GM23338 (cell line): ENCODE measurements at regions not wholly inside any gene's neighbourhood (a gene's known extent, or its start where the extent isn't known, plus 50 kb on each side); places are given as distances from the start of the nearest gene placed in this dataset.

Experiments used
- ATAC-seq: fragments of 200-7000 bp; cut with Tn5 transposase; 3 replicates; pipeline ENCODE4 v1.9.1; 2020
- DNase-seq: peaks from one replicate; pipeline ENCODE4 v3.0.0-alpha.2; 2015; ENCODE audit warnings: low spot score
- H2AFZ ChIP-seq: fragments of 200-600 bp; sonication (generic); 2 replicates; pipeline ENCODE4 v1.8.0; 2016; ENCODE audit warnings: antibody characterized with exemption, mild to moderate bottlenecking, moderate library complexity
- H3F3A ChIP-seq: fragments of 200-600 bp; sonication (generic); replicated peaks from 2 replicates; pipeline ENCODE4 v1.8.0; 2017; ENCODE audit warnings: antibody characterized with exemption, mixed run types, low read depth
- H3K27ac ChIP-seq: fragments of 200-600 bp; sonication (generic); 2 replicates; pipeline ENCODE4 v1.6.1; 2016; ENCODE audit warnings: low read depth
- H3K27me3 ChIP-seq: fragments of 200-600 bp; sonication (generic); 2 replicates; pipeline ENCODE4 v1.8.0; 2016; ENCODE audit warnings: mild to moderate bottlenecking, mixed run types, moderate library complexity; ENCODE audit not compliant: insufficient read depth
- H3K36me3 ChIP-seq: fragments of 200-600 bp; sonication (generic); 2 replicates; pipeline ENCODE4 v1.8.0; 2016; ENCODE audit warnings: mild to moderate bottlenecking; ENCODE audit not compliant: insufficient read depth
- H3K4me1 ChIP-seq: fragments of 200-600 bp; sonication (generic); 2 replicates; pipeline ENCODE4 v1.8.0; 2016; ENCODE audit warnings: mild to moderate bottlenecking, moderate library complexity; ENCODE audit not compliant: insufficient read depth
- H3K4me2 ChIP-seq: fragments of 200-600 bp; sonication (generic); 2 replicates; pipeline ENCODE4 v1.7.1; 2017; ENCODE audit warnings: mixed run types
- H3K4me3 ChIP-seq: fragments of 200-600 bp; sonication (generic); 2 replicates; pipeline ENCODE4 v1.6.1; 2016; ENCODE audit warnings: mixed run types
- H3K79me2 ChIP-seq: fragments of 200-600 bp; sonication (generic); replicated peaks from 2 replicates; pipeline ENCODE4 v1.8.0; 2017; ENCODE audit warnings: mild to moderate bottlenecking; ENCODE audit not compliant: insufficient read depth
- H3K9me2 ChIP-seq: fragments of 200-600 bp; sonication (generic); 2 replicates; pipeline ENCODE4 v1.8.0; 2017; ENCODE audit not compliant: insufficient read depth
- H4K20me1 ChIP-seq: fragments of 200-600 bp; sonication (generic); replicated peaks from 2 replicates; pipeline ENCODE4 v1.8.0; 2017; ENCODE audit warnings: mild to moderate bottlenecking; ENCODE audit not compliant: insufficient read depth
- H3K27ac Mint-ChIP-seq: 2 replicates; pipeline ENCODE4 v1.8.0; 2020; ENCODE audit warnings: inconsistent platforms, mild to moderate bottlenecking, moderate library complexity, mixed read lengths
- H3K27me3 Mint-ChIP-seq: 3 replicates; pipeline ENCODE4 v1.8.0; 2022; ENCODE audit warnings: low read depth, mild to moderate bottlenecking, moderate library complexity, mixed read lengths, inconsistent platforms; ENCODE audit not compliant: insufficient read depth, poor library complexity
- H3K36me3 Mint-ChIP-seq: 3 replicates; pipeline ENCODE4 v1.8.0; 2021; ENCODE audit warnings: low read depth, mild to moderate bottlenecking, inconsistent platforms, moderate library complexity, mixed read lengths
- H3K4me1 Mint-ChIP-seq: 3 replicates; pipeline ENCODE4 v1.8.0; 2020; ENCODE audit warnings: mild to moderate bottlenecking, inconsistent platforms, mixed read lengths
- H3K4me3 Mint-ChIP-seq: 3 replicates; pipeline ENCODE4 v1.8.0; 2021; ENCODE audit warnings: moderate library complexity, mild to moderate bottlenecking, inconsistent platforms, mixed read lengths
- H3K9me3 Mint-ChIP-seq: 3 replicates; pipeline ENCODE4 v1.8.0; 2020; ENCODE audit warnings: moderate library complexity, mild to moderate bottlenecking, inconsistent platforms, mixed read lengths
- CREB1 ChIP-seq: fragments of 250-450 bp; sonication (Bioruptor Pico); IDR thresholded peaks from 2 replicates; pipeline ENCODE4 v1.5.0; 2020; ENCODE audit warnings: low read depth, mild to moderate bottlenecking, moderate library complexity
- EZH2phosphoT487 ChIP-seq: fragments of 200-600 bp; sonication (generic); IDR thresholded peaks from one replicate; pipeline ENCODE4 v1.8.1; 2018; ENCODE audit warnings: antibody characterized with exemption; ENCODE audit not compliant: unreplicated experiment
- JUNB ChIP-seq: IDR thresholded peaks from one replicate; pipeline ENCODE4 v1.6.1; 2016; ENCODE audit warnings: antibody characterized with exemption; ENCODE audit not compliant: unreplicated experiment
- NANOG ChIP-seq: IDR thresholded peaks from 2 replicates; pipeline ENCODE4 v1.6.1; 2016; ENCODE audit warnings: antibody characterized with exemption, borderline replicate concordance
- POLR2AphosphoS5 ChIP-seq: IDR thresholded peaks from 2 replicates; pipeline ENCODE4 v1.6.1; 2016; ENCODE audit warnings: antibody characterized with exemption, low read depth
- STAT1 ChIP-seq: IDR thresholded peaks from one replicate; pipeline ENCODE4 v1.6.1; 2016; ENCODE audit warnings: antibody characterized with exemption; ENCODE audit not compliant: unreplicated experiment
- ZNF114 ChIP-seq: fragments of 250-450 bp; sonication (Bioruptor Pico); IDR thresholded peaks from 2 replicates; pipeline ENCODE4 v1.5.0; 2020; ENCODE audit warnings: mild to moderate bottlenecking, moderate library complexity
- TF ChIP-seq, protein P1 (sequence below): IDR thresholded peaks from one replicate; pipeline ENCODE4 v1.6.1; 2018; ENCODE audit warnings: antibody characterized with exemption; ENCODE audit not compliant: unreplicated experiment
- TF ChIP-seq, protein P2 (sequence below): IDR thresholded peaks from 2 replicates; pipeline ENCODE4 v1.6.1; 2016; ENCODE audit warnings: antibody characterized with exemption
- TF ChIP-seq, protein P3 (sequence below), 2 experiments: fragments of 200-600 bp in 1 of 2; sonication (generic) in 1 of 2; conservative IDR thresholded peaks; 2 replicates each; pipeline versions ENCODE4 v1.5.1 to v1.6.1; 2016 to 2017; ENCODE audit warnings: antibody characterized with exemption in 2 of 2, low read depth in 2 of 2, mild to moderate bottlenecking in 2 of 2, moderate library complexity in 1 of 2

DNA sequence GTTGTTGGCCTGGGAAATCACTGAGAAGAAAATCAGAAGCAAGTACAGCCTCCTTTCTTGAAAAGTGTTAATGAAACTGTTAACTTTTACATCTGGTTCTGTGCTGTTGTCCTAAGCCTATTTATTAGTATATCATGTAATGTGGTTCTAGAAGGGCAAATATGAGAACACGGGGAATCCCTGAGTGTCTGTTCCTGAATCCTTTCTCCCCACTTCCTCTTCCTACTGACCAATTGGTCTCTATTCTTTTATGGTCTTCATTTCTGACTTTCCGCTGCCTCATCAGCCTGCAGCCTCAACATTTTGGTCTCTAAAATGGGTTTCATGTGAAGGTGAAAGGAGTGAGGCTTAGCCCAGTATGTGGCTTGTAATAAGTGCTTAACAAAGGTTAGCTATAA is 159.9 kb upstream of the MAMLD1 start:
- H2AFZ ChIP-seq, result no peak overlapping the region
- H3K9me2 ChIP-seq, result no peaks in the 10 kb centered on the region
- no peaks in the 10 kb centered on the region for H3K27me3 Mint-ChIP-seq
- no peaks in the 10 kb centered on the region for H3F3A ChIP-seq
- no peak overlapping the region for H3K4me2 ChIP-seq
- no peak overlapping the region for H3K27ac Mint-ChIP-seq
- H3K4me3 ChIP-seq, result no peak overlapping the region
- no peaks in the 10 kb centered on the region for H3K79me2 ChIP-seq
- no peaks in the 10 kb centered on the region for H3K4me1 ChIP-seq
- H3K36me3 ChIP-seq, result no peaks in the 10 kb centered on the region
- H3K9me3 Mint-ChIP-seq, result no peaks in the 10 kb centered on the region
- ATAC-seq, result no peak
- no peaks in the 10 kb centered on the region for H4K20me1 ChIP-seq
- no peak overlapping the region for H3K4me3 Mint-ChIP-seq
- no peaks in the 10 kb centered on the region for H3K27me3 ChIP-seq
- H3K27ac ChIP-seq, result no peak overlapping the region
- TF ChIP-seq POLR2AphosphoS5, result no peak
- TF ChIP-seq, protein P1, sequence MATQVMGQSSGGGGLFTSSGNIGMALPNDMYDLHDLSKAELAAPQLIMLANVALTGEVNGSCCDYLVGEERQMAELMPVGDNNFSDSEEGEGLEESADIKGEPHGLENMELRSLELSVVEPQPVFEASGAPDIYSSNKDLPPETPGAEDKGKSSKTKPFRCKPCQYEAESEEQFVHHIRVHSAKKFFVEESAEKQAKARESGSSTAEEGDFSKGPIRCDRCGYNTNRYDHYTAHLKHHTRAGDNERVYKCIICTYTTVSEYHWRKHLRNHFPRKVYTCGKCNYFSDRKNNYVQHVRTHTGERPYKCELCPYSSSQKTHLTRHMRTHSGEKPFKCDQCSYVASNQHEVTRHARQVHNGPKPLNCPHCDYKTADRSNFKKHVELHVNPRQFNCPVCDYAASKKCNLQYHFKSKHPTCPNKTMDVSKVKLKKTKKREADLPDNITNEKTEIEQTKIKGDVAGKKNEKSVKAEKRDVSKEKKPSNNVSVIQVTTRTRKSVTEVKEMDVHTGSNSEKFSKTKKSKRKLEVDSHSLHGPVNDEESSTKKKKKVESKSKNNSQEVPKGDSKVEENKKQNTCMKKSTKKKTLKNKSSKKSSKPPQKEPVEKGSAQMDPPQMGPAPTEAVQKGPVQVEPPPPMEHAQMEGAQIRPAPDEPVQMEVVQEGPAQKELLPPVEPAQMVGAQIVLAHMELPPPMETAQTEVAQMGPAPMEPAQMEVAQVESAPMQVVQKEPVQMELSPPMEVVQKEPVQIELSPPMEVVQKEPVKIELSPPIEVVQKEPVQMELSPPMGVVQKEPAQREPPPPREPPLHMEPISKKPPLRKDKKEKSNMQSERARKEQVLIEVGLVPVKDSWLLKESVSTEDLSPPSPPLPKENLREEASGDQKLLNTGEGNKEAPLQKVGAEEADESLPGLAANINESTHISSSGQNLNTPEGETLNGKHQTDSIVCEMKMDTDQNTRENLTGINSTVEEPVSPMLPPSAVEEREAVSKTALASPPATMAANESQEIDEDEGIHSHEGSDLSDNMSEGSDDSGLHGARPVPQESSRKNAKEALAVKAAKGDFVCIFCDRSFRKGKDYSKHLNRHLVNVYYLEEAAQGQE, result no peak
- TF ChIP-seq EZH2phosphoT487, result no peak
- no peak for TF ChIP-seq NANOG
- TF ChIP-seq CREB1, result no peak
- no peak for TF ChIP-seq JUNB
- no peak for TF ChIP-seq STAT1
- TF ChIP-seq, protein P2, sequence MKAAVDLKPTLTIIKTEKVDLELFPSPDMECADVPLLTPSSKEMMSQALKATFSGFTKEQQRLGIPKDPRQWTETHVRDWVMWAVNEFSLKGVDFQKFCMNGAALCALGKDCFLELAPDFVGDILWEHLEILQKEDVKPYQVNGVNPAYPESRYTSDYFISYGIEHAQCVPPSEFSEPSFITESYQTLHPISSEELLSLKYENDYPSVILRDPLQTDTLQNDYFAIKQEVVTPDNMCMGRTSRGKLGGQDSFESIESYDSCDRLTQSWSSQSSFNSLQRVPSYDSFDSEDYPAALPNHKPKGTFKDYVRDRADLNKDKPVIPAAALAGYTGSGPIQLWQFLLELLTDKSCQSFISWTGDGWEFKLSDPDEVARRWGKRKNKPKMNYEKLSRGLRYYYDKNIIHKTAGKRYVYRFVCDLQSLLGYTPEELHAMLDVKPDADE, result no peak
- TF ChIP-seq, protein P3, sequence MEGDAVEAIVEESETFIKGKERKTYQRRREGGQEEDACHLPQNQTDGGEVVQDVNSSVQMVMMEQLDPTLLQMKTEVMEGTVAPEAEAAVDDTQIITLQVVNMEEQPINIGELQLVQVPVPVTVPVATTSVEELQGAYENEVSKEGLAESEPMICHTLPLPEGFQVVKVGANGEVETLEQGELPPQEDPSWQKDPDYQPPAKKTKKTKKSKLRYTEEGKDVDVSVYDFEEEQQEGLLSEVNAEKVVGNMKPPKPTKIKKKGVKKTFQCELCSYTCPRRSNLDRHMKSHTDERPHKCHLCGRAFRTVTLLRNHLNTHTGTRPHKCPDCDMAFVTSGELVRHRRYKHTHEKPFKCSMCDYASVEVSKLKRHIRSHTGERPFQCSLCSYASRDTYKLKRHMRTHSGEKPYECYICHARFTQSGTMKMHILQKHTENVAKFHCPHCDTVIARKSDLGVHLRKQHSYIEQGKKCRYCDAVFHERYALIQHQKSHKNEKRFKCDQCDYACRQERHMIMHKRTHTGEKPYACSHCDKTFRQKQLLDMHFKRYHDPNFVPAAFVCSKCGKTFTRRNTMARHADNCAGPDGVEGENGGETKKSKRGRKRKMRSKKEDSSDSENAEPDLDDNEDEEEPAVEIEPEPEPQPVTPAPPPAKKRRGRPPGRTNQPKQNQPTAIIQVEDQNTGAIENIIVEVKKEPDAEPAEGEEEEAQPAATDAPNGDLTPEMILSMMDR (conservative IDR thresholded peaks at IDR 0.05; ENCODE audit: low read depth in 2 of 2), result no peak
- no peak for TF ChIP-seq ZNF114 (CRISPR knock-in tag)
- no peak for DNase-seq
- H3K4me1 Mint-ChIP-seq, result no peaks in the 10 kb centered on the region
- no peaks in the 10 kb centered on the region for H3K36me3 Mint-ChIP-seq

DNA sequence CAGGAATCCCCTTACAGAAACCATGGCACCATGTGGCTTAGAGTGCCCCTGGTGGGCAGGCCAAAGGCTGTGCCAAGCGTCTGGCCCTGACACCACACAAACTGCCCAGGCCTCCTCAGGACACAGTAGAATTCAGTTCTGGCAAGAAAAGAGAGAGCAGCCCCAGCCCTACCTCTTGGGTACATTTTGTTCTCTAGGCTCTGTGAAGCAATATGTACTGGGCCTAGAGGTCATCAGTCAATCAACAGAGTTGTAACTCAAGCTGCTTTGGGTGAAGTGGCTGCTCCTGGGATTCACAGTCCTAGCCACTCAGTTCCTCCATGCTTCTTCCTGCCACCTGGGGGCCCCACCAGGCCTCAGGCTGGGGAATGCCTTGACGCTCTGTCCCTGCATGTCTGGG is 158.1 kb upstream of the MAMLD1 start:
- Mint-ChIP-seq H3K27me3 (no peaks in the 10 kb centered on the region), H3K4me3 (no peak overlapping the region), H3K9me3 (no peaks in the 10 kb centered on the region), H3K36me3 (no peaks in the 10 kb centered on the region), H3K27ac (no peak overlapping the region), H3K4me1 (no peaks in the 10 kb centered on the region)
- H3K79me2 ChIP-seq, result no peaks in the 10 kb centered on the region
- no peaks in the 10 kb centered on the region for H3K9me2 ChIP-seq
- no peaks in the 10 kb centered on the region for H4K20me1 ChIP-seq
- H3K36me3 ChIP-seq, result no peaks in the 10 kb centered on the region
- H3K4me1 ChIP-seq, result no peaks in the 10 kb centered on the region
- no peak for TF ChIP-seq NANOG
- TF ChIP-seq, protein P3 (conservative IDR thresholded peaks at IDR 0.05; ENCODE audit: low read depth in 2 of 2), result peak; percentile 0 to 40; a peak in 2 of 4 replicates
- H3K27me3 ChIP-seq, result no peaks in the 10 kb centered on the region
- no peaks in the 10 kb centered on the region for H3F3A ChIP-seq
- H3K4me3 ChIP-seq, result no peak overlapping the region
- no peak overlapping the region for H3K27ac ChIP-seq
- peak; percentile 45 for ATAC-seq
- H3K4me2 ChIP-seq, result no peak overlapping the region
- no peak overlapping the region for H2AFZ ChIP-seq
- DNase-seq, result peak; percentile 2
